ENCODE measurements at regions not wholly inside any gene's neighbourhood (a gene's known extent, or its start where the extent isn't known, plus 50 kb on each side); places are given as distances from the start of the nearest gene placed in this dataset.

DNA sequence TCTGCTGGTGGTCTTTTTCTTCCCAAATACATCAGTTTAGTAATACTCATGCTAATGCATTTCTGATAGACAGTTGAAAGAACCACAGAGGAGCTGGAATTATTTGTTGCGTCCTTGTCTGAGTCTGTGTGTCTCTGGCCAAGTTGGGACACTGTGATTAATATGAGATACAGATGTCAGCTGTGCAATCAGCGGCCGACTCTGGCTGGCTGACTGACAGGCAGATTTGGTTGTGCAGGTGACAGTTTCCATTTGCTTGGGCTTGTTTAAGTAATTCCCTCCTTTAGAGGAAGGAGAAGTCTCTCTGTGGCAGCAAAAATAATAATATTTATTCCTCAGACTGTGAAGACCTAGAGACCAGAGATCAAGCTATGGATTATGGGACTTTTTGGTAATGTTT, 176.2 kb upstream of the CHRM2 start:
- H3K9me3 Mint-ChIP-seq (ENCODE audit: low read depth), result peaks cover 6% of the 10 kb centered on the region
- H3K4me3 Mint-ChIP-seq, result no peak overlapping the region
- no peak overlapping the region for H3K27ac Mint-ChIP-seq
- no peaks in the 10 kb centered on the region for H3K4me1 Mint-ChIP-seq (ENCODE audit: low read depth)
- no peaks in the 10 kb centered on the region for H3K27me3 Mint-ChIP-seq
- no peaks in the 10 kb centered on the region for H3K36me3 Mint-ChIP-seq

DNA sequence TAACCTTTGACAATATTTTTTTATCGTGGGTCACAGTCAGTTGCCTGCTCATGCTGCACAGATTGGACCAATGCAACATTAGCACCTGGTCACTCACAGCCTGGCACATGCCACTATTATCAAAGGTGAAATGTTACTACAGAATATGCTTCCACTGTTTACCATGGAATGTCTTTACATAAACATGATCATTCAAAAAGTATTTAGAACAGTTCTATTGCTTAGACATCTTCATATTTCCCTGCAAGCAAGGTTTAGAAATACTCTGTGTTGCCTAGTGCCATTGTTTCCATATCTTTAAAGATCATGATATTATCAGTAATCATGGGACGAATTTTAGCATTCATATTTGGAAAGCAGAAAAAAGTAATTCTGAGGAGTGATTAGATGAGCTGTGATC, 179.9 kb upstream of the CHRM2 start:
- Mint-ChIP-seq H3K4me1 (ENCODE audit: low read depth) (no peaks in the 10 kb centered on the region), H3K27me3 (no peaks in the 10 kb centered on the region), H3K4me3 (no peak overlapping the region), H3K9me3 (ENCODE audit: low read depth) (peaks cover 6% of the 10 kb centered on the region), H3K27ac (no peak overlapping the region), H3K36me3 (no peaks in the 10 kb centered on the region)

DNA sequence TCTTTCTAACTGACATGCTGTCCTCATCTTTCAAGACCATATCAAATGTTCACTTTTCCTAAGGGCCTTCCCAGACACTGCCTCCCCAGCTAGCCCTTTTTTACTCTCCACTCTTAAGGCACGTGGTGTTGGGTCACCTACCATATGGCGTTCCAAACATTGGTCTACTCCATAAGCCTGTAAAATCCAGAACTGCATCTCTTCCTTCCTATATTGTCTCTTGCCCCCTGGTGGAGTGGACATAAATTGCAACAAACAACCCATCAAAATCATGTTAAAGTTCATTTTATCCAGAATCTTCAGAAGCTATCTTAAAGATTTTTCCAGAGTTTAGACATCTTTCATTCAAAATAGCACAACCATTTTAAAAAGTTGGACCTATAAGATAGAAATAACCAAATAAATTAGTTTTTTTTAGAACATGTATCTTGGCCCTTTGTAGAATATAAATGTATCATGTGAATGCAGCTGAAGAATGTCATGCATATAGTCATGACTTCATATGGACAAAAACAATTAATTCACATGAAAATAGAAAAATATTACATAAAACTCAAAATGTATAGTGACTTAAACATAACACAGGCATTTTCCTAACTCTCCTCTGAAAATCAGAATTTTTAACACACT, 180.6 kb upstream of the CHRM2 start:
- no peaks in the 10 kb centered on the region for H3K4me1 Mint-ChIP-seq (ENCODE audit: low read depth)
- no peak overlapping the region for H3K27ac Mint-ChIP-seq
- peaks cover 6% of the 10 kb centered on the region for H3K9me3 Mint-ChIP-seq (ENCODE audit: low read depth)
- H3K27me3 Mint-ChIP-seq, result no peaks in the 10 kb centered on the region
- no peak overlapping the region for H3K4me3 Mint-ChIP-seq
- H3K36me3 Mint-ChIP-seq, result no peaks in the 10 kb centered on the region

DNA sequence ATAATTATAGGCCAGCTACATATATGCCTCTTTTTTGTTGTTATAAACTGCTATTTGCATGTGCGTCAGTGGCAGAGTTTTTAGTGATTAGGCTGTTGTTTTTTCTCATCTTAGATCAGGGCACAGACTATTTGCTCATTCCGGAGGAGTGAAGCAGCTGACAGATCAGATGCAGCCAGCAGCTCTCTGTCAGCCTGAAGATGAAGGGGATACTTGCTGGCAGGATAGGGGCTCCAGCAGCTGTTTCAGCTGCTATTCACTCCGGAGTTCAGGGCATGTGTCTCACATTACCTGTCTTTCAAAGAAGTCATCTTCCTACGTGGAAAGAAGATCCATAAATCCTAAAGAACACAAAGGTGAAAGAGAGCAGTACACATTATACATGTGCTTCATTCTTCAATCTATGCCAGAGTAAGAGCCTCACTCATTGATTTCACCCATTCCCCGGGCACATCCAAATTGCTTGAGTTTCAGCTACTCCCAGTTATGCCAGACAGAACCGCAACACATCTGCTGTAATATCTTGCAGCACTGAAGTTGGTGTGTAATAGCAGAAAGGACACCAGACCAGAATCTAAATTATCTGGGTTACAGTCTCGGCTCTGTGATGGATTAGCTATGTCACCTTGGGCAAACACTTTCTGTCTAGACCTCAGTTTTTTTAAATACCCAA, 182.8 kb upstream of the CHRM2 start:
- H3K4me1 Mint-ChIP-seq (ENCODE audit: low read depth), result no peaks in the 10 kb centered on the region
- no peak overlapping the region for H3K27ac Mint-ChIP-seq

DNA sequence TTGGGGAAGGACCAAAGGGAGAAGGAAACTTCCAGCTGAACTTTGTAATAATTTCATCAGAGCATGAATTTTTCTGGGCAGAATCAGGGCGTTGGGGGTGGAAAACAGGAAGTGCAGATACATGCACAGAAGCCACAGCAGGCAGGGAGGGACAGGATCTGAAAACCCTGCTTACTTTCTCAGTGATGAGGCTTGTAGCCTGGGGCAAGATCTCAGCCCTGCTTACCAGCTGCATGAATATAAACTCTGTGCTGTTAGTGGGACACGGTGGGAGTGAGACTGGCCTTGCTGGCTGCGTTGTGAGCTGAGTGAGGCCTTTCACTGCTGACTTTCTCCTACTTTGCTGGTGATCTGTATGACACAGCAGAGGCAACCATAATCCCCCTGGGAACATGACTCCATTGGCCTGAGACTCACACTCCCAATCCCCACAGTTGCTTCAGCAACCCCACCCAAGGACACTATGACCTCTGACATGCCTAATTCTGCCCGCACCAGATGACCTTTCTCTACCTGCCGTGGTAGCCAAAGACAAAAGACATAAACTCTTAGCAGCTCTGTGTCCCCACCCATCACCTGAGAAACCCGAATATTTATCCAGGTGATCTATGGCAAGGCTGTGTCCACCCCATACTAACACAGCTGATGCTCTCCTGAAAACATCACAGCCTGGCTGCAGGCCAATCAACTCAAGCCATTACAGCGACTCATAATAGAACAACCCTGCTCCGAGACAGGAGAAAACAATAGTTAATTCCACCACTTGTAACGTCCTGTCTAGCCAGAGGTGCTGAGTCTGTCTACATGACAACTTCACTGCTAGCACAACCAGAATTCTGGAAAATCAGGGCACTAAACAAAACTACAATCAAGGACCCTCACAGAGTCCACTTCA, 190.7 kb upstream of the CHRM2 start:
- Mint-ChIP-seq H3K9me3 (ENCODE audit: low read depth) (peaks cover 18% of the 10 kb centered on the region), H3K4me1 (ENCODE audit: low read depth) (no peaks in the 10 kb centered on the region), H3K4me3 (no peak overlapping the region), H3K36me3 (no peaks in the 10 kb centered on the region), H3K27ac (no peak overlapping the region), H3K27me3 (no peaks in the 10 kb centered on the region)

More for the DNA sequence above, 182.8 kb upstream of the CHRM2 start:
- Mint-ChIP-seq H3K9me3 (ENCODE audit: low read depth) (peaks cover 6% of the 10 kb centered on the region), H3K27me3 (no peaks in the 10 kb centered on the region), H3K36me3 (no peaks in the 10 kb centered on the region), H3K4me3 (no peak overlapping the region)

DNA sequence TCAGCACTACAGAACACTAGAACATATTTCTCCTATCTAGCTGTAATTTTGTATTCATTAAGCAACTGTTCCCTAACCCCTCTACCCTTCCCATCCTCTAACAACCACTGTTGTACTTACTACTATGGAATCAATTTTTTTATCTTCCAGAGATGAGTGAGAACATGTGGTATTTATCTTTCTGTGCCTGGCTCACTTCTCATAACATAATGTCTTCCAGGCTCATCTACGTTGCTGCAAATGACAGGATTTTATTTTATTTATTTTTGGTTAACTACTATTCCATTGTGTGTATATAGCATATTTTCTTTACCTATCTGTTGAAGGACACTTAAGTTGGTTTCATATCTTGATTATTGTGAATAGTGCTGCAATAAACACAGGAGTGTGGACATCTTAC, 200.9 kb upstream of the CHRM2 start:
- Mint-ChIP-seq H3K27ac (no peak overlapping the region), H3K4me1 (ENCODE audit: low read depth) (no peaks in the 10 kb centered on the region), H3K4me3 (no peak overlapping the region), H3K9me3 (ENCODE audit: low read depth) (peaks cover 14% of the 10 kb centered on the region), H3K27me3 (no peaks in the 10 kb centered on the region), H3K36me3 (no peaks in the 10 kb centered on the region)

DNA sequence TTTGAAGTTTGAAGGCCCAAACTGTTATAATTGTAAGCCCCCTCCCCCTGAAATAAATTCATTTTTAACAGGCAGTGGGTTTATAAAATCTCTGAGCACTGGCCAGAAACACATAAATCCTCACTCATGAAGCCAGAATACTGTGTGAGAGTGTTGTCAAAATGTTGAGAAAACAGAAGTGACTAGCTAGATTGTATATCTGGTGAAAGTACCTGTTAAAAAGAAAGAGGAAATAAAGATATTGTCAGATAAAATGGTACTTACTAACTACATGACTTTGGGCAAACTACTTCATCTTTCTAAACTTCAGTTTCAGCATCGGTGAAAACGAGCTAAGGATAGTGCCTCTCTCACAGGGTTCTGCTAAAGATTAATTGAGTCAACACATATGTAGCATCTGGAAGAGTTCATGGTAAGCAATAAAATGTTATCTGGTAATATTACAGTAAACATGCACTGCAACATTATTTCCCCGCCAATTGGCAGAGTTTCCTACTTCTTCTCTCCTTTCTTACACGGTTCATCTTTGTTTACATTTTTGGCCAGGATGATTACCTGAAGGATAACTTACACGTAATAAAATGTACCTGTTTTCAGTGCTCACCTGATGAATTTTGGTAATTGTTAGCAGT, 202.5 kb upstream of the CHRM2 start:
- no peak overlapping the region for H3K4me3 Mint-ChIP-seq
- no peaks in the 10 kb centered on the region for H3K4me1 Mint-ChIP-seq (ENCODE audit: low read depth)
- H3K27me3 Mint-ChIP-seq, result no peaks in the 10 kb centered on the region
- peaks cover 8% of the 10 kb centered on the region for H3K9me3 Mint-ChIP-seq (ENCODE audit: low read depth)
- no peaks in the 10 kb centered on the region for H3K36me3 Mint-ChIP-seq
- H3K27ac Mint-ChIP-seq, result no peak overlapping the region

DNA sequence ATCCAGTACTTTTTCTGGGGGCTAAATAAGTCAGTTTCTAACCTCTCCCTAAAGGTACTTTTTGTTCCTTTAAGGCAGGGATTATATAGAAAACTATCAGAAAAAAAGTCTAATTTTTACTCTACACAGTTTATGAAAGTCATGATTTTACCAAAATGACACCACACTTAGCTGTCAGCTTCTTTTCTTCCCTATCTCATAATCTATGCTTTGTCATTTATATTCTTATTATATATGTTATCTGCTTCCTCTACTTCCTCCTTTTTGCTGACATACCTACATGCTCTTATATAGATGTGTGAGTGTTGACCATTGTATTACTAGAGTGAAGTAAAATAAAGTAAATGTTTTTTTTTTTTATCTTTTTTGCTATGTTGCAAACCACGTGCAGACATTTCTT, 203.9 kb upstream of the CHRM2 start:
- no peak overlapping the region for H3K4me3 Mint-ChIP-seq
- no peaks in the 10 kb centered on the region for H3K36me3 Mint-ChIP-seq
- no peaks in the 10 kb centered on the region for H3K27me3 Mint-ChIP-seq

DNA sequence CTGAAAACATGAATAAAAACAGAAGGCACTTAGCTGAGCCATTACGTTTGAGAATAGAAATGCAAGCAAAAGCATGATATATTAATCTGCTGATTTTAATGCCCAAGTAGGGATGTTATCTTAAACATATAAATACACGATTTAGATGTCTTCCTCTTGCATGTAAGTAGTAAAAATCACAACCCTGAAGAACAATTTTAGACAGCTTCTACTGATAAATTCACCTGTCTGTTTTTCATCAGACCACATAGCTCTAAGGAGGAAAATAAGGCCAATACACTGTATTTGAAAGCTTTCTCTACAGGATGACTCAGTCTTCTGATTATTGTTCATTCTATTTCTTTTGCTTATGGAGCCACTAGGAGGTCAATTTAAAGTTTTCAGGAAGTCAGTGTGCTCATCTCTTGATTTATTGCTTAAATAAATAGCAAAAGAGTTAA, 210.9 kb upstream of the CHRM2 start:
- no peak overlapping the region for H3K27ac Mint-ChIP-seq
- H3K27me3 Mint-ChIP-seq, result no peaks in the 10 kb centered on the region
- H3K36me3 Mint-ChIP-seq, result no peaks in the 10 kb centered on the region
- H3K4me1 Mint-ChIP-seq (ENCODE audit: low read depth), result no peaks in the 10 kb centered on the region
- peaks cover 20% of the 10 kb centered on the region for H3K9me3 Mint-ChIP-seq (ENCODE audit: low read depth)
- H3K4me3 Mint-ChIP-seq, result no peak overlapping the region

More for the DNA sequence above, 203.9 kb upstream of the CHRM2 start:
- no peak overlapping the region for H3K27ac Mint-ChIP-seq
- no peaks in the 10 kb centered on the region for H3K4me1 Mint-ChIP-seq (ENCODE audit: low read depth)
- H3K9me3 Mint-ChIP-seq (ENCODE audit: low read depth), result peaks cover 8% of the 10 kb centered on the region

DNA sequence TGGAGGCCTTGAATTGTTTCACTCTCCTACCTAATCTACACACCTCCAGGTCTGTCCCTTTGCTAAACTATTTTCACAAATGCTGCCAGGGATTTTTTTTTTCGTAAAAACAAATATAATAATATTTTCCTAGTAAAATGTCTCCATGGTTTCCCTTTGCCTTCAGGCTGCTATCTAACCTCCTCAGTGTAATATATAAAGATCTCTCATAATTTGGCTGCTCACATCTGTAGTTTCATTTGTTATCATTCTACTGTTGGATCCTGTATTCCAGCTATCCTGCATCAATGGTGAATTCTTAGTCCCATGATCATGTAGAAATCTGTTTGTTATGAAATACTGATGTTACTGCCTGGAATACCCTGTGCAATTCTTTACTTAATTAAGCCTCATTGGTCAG, 211.9 kb upstream of the CHRM2 start:
- Mint-ChIP-seq H3K36me3 (no peaks in the 10 kb centered on the region), H3K4me1 (ENCODE audit: low read depth) (no peaks in the 10 kb centered on the region), H3K27ac (no peak overlapping the region), H3K9me3 (ENCODE audit: low read depth) (peaks cover 16% of the 10 kb centered on the region), H3K4me3 (no peak overlapping the region), H3K27me3 (no peaks in the 10 kb centered on the region)

DNA sequence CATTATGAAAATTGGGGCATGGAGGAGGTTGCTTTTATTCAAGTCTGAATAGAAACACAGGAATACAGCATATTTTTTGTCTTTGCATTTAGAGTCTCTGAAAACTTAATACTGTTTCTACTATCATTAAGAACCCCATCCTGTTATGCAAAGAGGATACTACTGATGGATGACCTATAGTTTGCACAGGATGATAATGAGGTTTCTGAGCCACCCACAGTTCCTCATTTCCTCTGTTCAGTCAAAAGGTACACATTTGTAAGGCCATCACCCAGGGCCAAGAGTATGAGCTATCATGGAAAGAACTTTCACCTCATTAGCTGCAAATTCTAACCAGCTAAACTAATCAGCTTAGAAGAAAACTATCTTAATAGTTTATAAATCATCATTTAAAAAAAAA, 213.0 kb upstream of the CHRM2 start:
- H3K27me3 Mint-ChIP-seq, result no peaks in the 10 kb centered on the region
- no peak overlapping the region for H3K4me3 Mint-ChIP-seq
- no peaks in the 10 kb centered on the region for H3K36me3 Mint-ChIP-seq
- H3K9me3 Mint-ChIP-seq (ENCODE audit: low read depth), result peaks cover 21% of the 10 kb centered on the region
- H3K4me1 Mint-ChIP-seq (ENCODE audit: low read depth), result no peaks in the 10 kb centered on the region
- H3K27ac Mint-ChIP-seq, result no peak overlapping the region

DNA sequence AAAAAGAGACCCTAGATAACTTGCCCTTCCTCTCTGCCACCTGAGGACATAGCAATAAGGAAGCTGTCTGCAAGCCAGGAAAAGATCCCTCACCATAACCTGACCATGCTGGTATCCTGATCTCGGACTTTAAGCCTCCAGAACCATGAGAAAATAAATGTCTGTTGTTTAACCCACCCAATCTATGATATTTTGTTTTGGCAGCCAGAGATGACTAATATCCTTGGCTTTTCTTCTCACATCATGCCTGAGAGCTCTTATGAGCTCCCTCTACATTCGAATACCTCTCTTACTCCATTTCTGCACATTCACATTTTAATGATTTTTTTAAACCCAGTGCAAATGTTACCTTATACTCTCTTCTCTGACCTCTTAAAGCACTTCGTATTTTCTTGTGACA, 214.0 kb upstream of the CHRM2 start:
- Mint-ChIP-seq H3K27ac (no peak overlapping the region), H3K4me1 (ENCODE audit: low read depth) (no peaks in the 10 kb centered on the region), H3K4me3 (no peak overlapping the region)

DNA sequence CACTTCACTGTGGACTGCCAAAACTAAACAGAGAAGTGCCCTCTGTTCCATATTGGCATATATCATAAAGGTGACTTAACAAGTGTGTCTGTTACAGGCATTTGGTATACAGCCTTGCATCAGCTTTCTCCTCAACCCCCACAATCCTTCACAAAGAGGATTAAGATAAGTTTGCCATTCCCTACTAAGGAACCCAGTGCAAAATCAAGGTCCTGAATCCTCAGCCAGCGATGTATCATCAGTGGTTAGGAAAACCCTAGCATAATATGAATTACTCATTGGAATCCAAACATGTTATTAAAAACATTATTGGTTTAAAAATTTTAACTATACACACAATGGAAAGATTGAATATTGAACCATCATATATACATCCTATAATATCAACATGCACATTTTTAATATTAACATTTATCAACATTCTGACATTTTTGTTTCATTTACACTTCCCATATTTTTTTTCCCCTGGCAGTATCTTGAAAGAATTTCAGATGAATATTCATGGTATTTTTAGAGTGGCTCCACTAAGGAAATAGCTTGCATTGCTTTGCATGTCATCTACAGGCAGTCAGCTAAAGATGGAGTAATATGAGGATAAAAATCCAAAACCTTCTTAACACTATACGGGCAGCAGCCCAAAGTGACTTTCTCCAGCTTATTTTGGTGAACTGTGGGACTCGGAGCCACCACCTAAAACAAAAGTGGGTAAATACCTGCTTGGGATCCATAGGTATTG, 215.6 kb upstream of the CHRM2 start:
- peaks cover 21% of the 10 kb centered on the region for H3K9me3 Mint-ChIP-seq (ENCODE audit: low read depth)
- no peaks in the 10 kb centered on the region for H3K4me1 Mint-ChIP-seq (ENCODE audit: low read depth)
- no peaks in the 10 kb centered on the region for H3K27me3 Mint-ChIP-seq
- no peaks in the 10 kb centered on the region for H3K36me3 Mint-ChIP-seq
- H3K27ac Mint-ChIP-seq, result no peak overlapping the region
- no peak overlapping the region for H3K4me3 Mint-ChIP-seq

More for the DNA sequence above, 214.0 kb upstream of the CHRM2 start:
- H3K36me3 Mint-ChIP-seq, result no peaks in the 10 kb centered on the region
- H3K27me3 Mint-ChIP-seq, result no peaks in the 10 kb centered on the region
- peaks cover 21% of the 10 kb centered on the region for H3K9me3 Mint-ChIP-seq (ENCODE audit: low read depth)

DNA sequence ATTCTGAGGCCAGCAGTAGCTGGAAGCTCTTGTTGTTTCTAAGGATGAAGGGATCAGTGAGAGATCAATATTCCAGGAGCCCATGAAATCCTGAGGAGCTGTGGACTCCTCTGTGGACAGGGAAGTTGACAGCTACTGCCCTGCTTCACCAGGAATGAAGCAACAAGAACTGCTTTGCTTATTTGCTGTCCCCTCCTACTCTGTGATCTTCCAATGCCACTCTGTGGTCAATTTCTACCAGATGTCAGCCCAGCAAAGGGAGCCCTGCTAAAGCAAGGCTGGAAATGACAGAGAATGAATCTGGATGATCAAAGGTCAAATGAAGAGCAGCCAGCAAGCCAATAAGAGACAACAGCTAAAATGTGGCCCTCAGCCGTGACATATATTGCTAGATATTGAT, 227.5 kb upstream of the CHRM2 start:
- H3K27ac Mint-ChIP-seq, result no peak overlapping the region

More for the DNA sequence above, 227.5 kb upstream of the CHRM2 start:
- Mint-ChIP-seq H3K4me3 (no peak overlapping the region), H3K9me3 (ENCODE audit: low read depth) (peaks cover 3% of the 10 kb centered on the region), H3K27me3 (no peaks in the 10 kb centered on the region), H3K4me1 (ENCODE audit: low read depth) (no peaks in the 10 kb centered on the region), H3K36me3 (no peaks in the 10 kb centered on the region)

Data from activated naive CD8-positive, alpha-beta T cell (primary cell).